COR-L47 (cell line): ENCODE measurements at regions not wholly inside any gene's neighbourhood (a gene's known extent, or its start where the extent isn't known, plus 50 kb on each side); places are given as distances from the start of the nearest gene placed in this dataset.

Experiments
- DNase-seq: peaks from one replicate; lab custom pipeline; 2025; lab: John Stamatoyannopoulos, UW

GRCh38 chr15:85307687-85308045, 72.7 kb upstream of the AKAP13 start:
- no peak for DNase-seq

DNA sequence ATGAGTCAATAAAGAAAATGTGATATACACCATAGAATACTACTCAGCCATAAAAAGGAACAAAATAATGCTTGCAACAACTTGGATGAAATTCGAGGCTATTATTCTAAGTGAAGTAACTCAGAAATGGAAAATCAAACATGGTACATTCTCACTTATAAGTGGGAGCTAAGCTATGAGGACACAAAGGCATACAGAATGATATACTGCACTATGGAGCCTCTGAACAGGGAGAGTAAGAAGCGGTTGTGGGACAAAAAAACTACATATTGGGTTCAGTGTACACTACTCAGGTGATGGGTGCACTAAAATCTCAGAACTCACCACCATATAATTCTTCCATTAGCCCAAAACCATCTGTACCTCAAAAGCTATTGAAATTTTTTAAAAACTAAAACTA, 68.8 kb upstream of the AKAP13 start:
- no peak for DNase-seq

DNA sequence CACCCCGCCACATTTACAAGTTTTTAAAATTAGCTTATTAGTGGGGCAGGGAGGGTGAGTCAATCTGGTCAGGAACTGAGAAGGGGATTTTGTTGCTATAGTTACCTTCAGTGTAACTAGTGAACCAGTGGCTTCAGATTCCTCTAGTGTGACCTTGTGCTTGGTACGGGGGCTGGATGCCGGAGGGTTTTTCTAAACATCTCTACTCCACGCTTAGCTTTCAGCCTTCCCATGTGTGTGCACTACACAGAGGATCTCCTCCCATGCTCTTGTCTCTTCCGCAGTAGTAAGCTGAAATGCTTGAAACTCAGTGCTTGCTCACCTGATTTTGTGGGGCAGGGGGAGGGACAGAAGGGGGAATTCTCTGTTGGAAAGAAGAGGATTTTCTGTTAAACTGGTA, 67.9 kb upstream of the AKAP13 start:
- DNase-seq: no peak

DNA sequence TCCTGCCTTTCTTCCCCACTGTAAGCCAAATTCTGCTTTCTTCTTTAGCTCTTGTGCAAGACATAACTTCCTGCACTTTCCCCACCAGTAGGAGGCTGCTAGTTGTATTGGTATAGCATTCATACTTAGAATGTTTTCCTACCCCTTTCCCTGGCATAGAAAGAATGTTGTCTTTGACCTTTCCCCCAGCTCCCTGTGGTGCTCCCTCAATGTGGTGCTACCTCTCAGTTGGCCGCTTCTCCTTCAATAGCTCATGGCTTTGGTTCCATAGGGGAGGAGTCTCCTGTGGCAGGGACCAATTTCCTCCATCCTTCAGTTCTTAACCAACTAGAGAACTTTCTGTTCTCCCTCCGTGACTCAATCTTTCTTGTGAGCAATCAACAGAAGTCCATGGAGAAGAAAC, 67.5 kb upstream of the AKAP13 start:
- no peak for DNase-seq

DNA sequence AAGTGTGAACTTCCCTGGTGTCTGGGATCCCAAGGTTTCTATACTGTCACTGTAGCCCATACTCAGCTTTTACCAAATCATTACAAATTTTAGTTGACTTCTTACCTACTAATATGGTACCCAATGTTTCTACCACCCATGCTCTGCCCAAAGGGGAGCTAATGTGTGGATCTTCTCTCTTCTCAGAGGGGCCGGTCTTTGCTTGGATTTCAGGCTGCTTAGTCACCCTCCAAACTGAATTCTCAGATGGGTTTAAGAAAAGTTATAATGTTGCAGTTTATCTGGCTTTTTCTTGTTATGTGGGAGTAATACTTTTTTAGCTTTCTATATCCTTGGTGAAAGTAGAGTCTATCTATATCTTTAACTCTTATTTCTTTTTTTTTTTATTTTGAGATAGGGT, 67.1 kb upstream of the AKAP13 start:
- DNase-seq: no peak

- no peak for DNase-seq
Measured at GRCh38 chr15:85314146-85314545, 66.3 kb upstream of the AKAP13 start.

- no peak for DNase-seq
Measured at GRCh38 chr15:85314633-85315032, 65.8 kb upstream of the AKAP13 start.

DNA sequence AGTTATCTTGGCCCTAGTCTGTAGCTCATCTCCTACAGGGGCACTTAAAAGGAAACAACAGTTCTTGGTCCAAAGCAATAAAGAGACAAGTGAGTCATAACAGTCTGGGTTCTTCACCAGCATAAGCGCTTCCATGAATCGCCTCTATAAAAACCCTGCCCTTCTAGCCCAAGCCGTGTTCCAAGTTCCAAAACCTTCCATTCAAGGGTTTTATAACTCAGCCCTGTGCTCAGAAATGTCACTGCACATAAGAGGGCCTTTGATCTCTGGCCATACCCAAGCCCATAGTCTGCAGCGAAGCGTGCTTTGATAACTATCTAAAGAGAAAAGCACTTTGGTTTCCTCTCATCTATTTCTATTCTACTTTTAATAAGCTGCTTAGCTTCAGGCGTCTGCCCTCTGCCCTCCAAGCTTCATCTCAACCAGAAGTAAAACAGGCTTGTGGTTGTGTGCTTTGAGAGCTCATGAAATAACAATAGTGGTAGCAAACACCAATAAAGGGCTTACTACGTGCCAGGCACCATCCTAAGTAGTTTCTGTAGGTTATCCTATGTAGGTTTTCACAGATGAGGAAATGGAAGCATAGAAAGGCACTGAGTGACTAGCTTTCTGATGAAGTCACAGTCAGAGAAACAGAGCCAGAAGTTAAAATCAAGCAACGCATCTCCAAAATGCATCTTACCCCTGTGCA, 64.0 kb upstream of the AKAP13 start:
- DNase-seq: no peak

DNA sequence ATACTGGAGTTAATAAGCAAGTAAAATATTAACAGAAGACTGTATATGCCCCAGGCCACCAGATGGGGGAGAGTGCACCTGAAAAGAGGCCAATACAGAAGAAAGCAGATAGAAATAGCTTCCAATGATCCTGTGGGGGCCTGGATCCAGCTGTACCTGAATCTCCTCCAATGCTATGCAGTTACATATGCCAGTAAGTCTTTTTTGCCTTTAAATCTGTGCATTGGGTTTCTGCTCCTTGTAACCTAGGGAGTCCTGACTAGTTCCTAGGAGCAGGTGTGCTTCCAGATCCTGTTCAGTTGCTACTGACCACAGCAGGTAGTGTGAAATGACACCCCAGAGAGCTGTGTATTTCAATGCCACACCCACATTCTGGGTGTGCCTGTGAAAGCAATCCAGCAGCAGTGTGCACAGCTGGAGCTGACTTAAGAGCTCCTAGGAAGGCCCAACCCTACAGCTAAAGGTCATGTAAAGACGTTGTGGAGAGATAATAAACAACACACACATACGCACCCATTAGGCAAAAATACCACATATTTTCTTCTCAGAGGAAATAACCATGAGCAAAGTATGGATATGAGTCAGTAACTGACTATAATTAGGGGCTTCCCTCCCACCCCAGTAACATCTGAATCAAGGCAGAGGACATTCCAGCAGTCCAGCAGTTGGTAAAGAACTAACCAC, 62.2 kb upstream of the AKAP13 start:
- DNase-seq: peak; percentile 39

DNA sequence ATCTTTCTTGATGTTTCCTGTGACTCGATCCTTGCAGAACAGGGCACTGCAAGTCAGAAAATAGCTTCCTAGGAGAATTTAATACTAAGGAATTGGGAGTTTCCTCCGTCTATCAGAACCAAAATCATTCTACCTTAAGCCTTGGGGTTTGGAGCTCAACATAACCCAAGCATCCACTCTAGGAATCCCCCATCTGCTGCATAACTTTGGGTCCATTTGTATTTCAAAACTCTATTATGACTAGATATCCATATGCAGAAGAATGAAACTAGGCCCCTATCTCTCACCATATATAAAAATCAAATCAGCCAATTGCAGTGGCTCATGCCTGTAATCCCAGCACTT, 61.7 kb upstream of the AKAP13 start:
- no peak for DNase-seq

- DNase-seq: no peak
Measured at GRCh38 chr15:85324202-85324601, 56.2 kb upstream of the AKAP13 start.

DNA sequence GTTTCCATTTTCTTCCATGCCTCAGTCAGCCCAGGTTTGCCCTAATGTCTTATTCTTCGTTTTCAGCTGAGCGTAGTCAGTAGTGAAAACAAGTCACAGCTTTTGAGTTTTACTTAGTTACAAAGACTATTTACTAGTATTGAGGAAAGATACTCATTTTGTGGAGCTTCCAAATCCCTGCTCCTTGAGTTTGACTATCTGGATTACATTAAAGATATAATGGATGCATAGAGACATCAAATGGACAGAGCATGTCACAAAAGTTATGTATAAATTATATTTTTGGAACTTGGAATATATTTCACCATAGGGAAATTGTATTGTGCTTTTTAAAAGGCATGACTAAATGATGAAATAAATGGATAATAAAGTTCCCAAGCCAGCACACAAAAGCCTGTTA, 54.6 kb upstream of the AKAP13 start:
- DNase-seq: no peak

DNA sequence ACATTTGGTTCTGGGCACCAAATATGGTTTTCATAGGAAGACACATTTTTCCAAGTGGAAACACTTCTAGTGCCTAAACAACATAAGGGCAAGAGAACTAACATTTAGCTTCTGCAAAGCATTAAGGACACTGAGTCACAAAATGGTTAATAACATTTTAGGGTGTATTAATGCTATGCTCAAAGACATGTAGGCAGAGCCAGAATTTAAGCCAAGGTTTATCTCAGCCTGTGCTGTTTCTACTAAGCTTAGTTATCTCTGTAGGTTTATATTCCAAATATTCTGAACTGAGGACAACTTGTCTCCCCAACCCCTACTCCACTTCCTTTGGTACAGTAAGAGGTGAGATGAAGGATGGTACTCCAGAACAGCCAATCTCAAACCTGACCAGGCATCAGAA, 54.1 kb upstream of the AKAP13 start:
- DNase-seq: no peak

GRCh38 chr15:85327820-85328219, 52.6 kb upstream of the AKAP13 start:
- DNase-seq: no peak

DNA sequence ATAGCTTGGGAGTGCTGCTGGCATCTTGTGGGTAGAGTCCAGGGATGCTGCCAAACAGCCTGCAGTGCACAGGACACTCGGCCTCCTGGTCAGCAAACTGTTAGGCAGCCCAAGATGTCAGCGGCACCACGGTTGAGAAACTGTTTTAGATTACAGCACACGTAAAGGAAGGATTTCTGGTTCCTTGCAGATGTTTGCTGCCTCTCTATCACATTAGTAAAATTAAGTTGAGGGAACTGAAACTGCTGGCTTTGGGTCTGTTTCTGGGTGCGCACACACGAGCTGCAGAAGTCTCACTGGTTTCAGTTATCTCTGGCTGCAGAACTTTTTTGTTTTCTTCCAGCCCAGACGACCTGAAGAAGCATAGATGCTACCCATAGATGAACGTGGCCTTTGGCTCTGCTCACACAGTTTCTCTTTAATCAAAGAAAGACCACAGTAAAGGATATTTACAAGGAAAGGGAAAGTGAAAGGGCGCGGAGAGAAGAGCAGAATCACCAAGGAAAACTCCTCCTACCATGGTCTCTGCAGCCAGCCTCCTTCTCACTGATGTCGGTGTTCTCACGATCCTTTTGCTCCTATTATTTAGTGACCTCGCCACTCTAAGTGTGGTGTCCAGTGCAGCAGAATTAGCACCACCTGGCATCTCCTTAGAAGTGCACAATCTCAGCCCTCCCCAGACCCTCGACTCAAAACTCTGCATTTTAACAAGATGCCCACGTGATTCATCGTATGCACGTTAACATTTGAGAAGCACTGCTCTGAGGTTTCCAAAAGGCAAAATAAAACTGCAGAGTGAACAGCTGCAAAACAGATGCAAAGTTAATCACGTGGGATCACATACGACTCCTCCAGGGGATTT, 50.6 kb upstream of the AKAP13 start:
- no peak for DNase-seq
